ENCODE measurements at regions not wholly inside any gene's neighbourhood (a gene's known extent, or its start where the extent isn't known, plus 50 kb on each side); places are given as distances from the start of the nearest gene placed in this dataset.

- no peak for DNase-seq (ENCODE audit: low read depth, low spot score)
- H3K4me3 ChIP-seq (ENCODE audit: low read depth, low read length), result no peak overlapping the region
- TF ChIP-seq, protein P1, sequence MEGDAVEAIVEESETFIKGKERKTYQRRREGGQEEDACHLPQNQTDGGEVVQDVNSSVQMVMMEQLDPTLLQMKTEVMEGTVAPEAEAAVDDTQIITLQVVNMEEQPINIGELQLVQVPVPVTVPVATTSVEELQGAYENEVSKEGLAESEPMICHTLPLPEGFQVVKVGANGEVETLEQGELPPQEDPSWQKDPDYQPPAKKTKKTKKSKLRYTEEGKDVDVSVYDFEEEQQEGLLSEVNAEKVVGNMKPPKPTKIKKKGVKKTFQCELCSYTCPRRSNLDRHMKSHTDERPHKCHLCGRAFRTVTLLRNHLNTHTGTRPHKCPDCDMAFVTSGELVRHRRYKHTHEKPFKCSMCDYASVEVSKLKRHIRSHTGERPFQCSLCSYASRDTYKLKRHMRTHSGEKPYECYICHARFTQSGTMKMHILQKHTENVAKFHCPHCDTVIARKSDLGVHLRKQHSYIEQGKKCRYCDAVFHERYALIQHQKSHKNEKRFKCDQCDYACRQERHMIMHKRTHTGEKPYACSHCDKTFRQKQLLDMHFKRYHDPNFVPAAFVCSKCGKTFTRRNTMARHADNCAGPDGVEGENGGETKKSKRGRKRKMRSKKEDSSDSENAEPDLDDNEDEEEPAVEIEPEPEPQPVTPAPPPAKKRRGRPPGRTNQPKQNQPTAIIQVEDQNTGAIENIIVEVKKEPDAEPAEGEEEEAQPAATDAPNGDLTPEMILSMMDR (IDR thresholded peaks at IDR 0.05; ENCODE audit: low read depth, low read length), result no peak
- in situ Hi-C loops (cut with HindIII; ENCODE audit: low sequenced_read_pairs), result no loop called here
Measured at GRCh38 chr18:51821610-51822009, 518.4 kb upstream of the DCC start.

DNA sequence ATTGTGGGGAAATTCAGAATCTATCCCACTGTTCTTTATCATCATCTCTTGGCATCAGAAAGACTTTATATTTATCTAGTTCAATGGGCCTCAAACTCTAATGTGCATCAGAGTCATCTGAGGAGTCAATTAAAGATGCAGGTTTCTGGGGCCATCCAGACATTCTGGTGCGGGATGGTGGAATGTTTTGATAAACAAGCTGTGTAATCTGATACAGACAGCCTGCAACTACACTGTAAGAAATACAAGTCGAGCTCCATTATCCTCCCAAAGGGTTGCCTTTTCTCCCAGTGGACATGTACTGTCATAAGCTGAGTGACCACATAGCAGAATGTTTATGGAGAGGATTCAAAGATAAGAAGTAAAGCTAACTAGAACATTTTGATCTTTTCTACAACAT lies 515.3 kb upstream of the DCC start:
- H3K4me3 ChIP-seq (ENCODE audit: low read depth, low read length), result no peak overlapping the region
- TF ChIP-seq, protein P1 (IDR thresholded peaks at IDR 0.05; ENCODE audit: low read depth, low read length), result no peak
- in situ Hi-C loops (cut with HindIII; ENCODE audit: low sequenced_read_pairs), result no loop called here

DNA sequence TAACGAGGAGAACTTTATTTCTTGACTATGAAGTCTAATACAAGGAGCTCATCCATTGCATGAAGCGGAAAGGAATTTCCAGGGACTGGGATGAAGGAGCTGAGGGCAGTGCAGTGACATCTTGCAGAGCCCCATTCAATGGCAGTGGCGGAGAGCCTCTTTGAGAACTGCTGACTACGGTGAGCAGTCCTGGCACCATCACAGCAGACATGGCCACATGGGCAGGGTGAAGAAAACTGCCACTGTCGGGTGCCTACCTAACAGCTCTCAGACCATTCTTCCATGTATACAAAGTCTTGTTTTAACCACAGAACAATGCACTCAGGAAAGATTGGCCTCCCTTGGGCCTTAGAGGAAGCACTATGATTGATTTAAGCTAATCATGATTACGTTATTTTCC lies 506.1 kb upstream of the DCC start:
- TF ChIP-seq, protein P1 (IDR thresholded peaks at IDR 0.05; ENCODE audit: low read depth, low read length), result no peak
- H3K4me3 ChIP-seq (ENCODE audit: low read depth, low read length), result no peak overlapping the region
- in situ Hi-C loops (cut with HindIII; ENCODE audit: low sequenced_read_pairs), result no loop called here
- DNase-seq (ENCODE audit: low read depth, low spot score), result no peak

More for the DNA sequence above, 515.3 kb upstream of the DCC start:
- no peak for DNase-seq (ENCODE audit: low read depth, low spot score)

- H3K4me3 ChIP-seq (ENCODE audit: low read depth, low read length), result no peak overlapping the region
- in situ Hi-C loops (cut with HindIII; ENCODE audit: low sequenced_read_pairs), result no loop called here
- no peak for DNase-seq (ENCODE audit: low read depth, low spot score)
- TF ChIP-seq, protein P1 (IDR thresholded peaks at IDR 0.05; ENCODE audit: low read depth, low read length), result no peak
Measured at GRCh38 chr18:51848702-51849101, 491.3 kb upstream of the DCC start.

DNA sequence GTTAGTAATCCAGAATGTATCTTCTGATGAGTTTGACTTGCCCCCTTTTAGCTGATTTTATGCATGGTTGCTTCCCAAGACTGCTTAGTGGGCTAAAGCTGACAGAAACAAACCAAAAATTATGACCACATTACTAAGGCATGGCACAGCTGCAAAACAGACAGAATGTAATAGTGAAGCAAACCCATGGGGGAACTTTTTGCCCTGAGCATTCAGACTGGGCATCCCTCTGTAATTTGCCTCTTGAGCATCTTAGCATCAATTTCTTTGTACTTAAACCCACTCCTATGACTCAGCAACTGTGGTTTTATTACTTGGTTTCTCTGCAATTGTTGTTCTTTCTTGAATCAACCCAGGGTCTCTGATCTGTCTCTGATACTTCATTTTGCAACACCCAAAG lies 487.3 kb upstream of the DCC start:
- in situ Hi-C loops (cut with HindIII; ENCODE audit: low sequenced_read_pairs), result no loop called here
- DNase-seq (ENCODE audit: low read depth, low spot score), result no peak
- TF ChIP-seq, protein P1 (IDR thresholded peaks at IDR 0.05; ENCODE audit: low read depth, low read length), result no peak
- no peak overlapping the region for H3K4me3 ChIP-seq (ENCODE audit: low read depth, low read length)

DNA sequence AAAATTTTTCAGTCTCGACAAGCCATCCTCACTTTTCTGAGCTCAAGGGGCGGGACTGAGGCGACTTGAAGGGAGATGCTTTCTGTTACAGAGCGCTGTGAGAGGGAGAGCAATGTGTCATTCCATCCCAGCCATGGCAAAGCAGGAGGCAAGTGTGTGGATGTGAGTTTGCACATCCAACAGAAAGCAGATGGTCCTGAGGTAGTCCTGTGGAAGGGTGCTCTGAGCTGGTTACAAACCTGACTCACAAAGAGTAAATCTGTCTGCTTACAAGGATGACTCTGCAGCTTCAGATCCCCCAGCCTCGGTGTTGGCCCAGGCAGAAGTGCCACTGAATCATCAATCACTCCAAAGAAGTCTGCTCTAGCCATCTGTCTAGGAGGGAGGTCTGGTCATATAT lies 482.0 kb upstream of the DCC start:
- in situ Hi-C loops (cut with HindIII; ENCODE audit: low sequenced_read_pairs), result no loop called here

More for the DNA sequence above, 482.0 kb upstream of the DCC start:
- TF ChIP-seq, protein P1 (IDR thresholded peaks at IDR 0.05; ENCODE audit: low read depth, low read length), result no peak
- no peak for DNase-seq (ENCODE audit: low read depth, low spot score)
- H3K4me3 ChIP-seq (ENCODE audit: low read depth, low read length), result no peak overlapping the region
